Stomach (tissue), 8 donors: ENCODE measurements at regions not wholly inside any gene's neighbourhood (a gene's known extent, or its start where the extent isn't known, plus 50 kb on each side); places are given as distances from the start of the nearest gene placed in this dataset.

ENCODE experiments used
- DNase-seq, 2 donors: peaks; one replicate each; pipeline versions ENCODE4 v3.0.0 to v3.0.0-alpha.2; 2013 to 2019
- H3K27ac ChIP-seq, 5 donors: fragments of 200-600 bp in 4 of 5; sonication (generic) in 4 of 5; one replicate each; pipeline ENCODE4 v1.5.1; 2013 to 2019; ENCODE audit warnings: mild to moderate bottlenecking in 1 of 5, moderate library complexity in 1 of 5
- H3K27me3 ChIP-seq, 3 donors: fragments of 200-600 bp; sonication (generic); one replicate each; pipeline ENCODE4 v1.5.1; 2017 to 2019; ENCODE audit warnings: mixed run types in 1 of 3
- H3K36me3 ChIP-seq, 4 donors: fragments of 200-600 bp; sonication (generic); 1 replicate in 3 of 4; 2 replicates in 1 of 4; pipeline ENCODE4 v1.5.1; 2016 to 2019
- H3K4me1 ChIP-seq, 4 donors: fragments of 200-600 bp; sonication (generic); one replicate each; pipeline ENCODE4 v1.5.1; 2016 to 2019
- H3K4me3 ChIP-seq, 4 donors: fragments of 200-600 bp; sonication (generic) in 3 of 4; one replicate each; pipeline ENCODE4 v1.5.1; 2016 to 2019; ENCODE audit warnings: mild to moderate bottlenecking in 1 of 4
- H3K9me3 ChIP-seq, 4 donors: fragments of 200-600 bp; sonication (generic); one replicate each; pipeline ENCODE4 v1.5.1; 2016 to 2019
- EP300 ChIP-seq: sonication (generic); formaldehyde crosslinking; IDR thresholded peaks from one replicate; pipeline ENCODE4 v1.6.1; 2017; ENCODE audit warnings: antibody characterized with exemption
- POLR2A ChIP-seq, 4 donors: fragments of 450-650 bp; IDR thresholded peaks; one replicate each; pipeline ENCODE4 v1.6.1; 2016; ENCODE audit warnings: antibody characterized with exemption in 4 of 4, control low read depth in 2 of 4, mild to moderate bottlenecking in 1 of 4, moderate library complexity in 1 of 4
- POLR2AphosphoS5 ChIP-seq, 3 donors: sonication (generic); formaldehyde crosslinking; IDR thresholded peaks; one replicate each; pipeline ENCODE4 v1.6.1; 2016; ENCODE audit warnings: antibody characterized with exemption in 3 of 3
- WGBS, 5 donors: extraction: QIAGEN DNeasy Blood & Tissue Kit in 3 of 5; methylation state at CpG; one replicate each; pipeline versions ENCODE4 v1.1.5 to v1.1.7; 2013 to 2018; 5-methylcytosine and 5-hydroxymethylcytosine counted together
- intact Hi-C: fragments of 100-400 bp; cut with DNase I; formaldehyde crosslinking; loops from one replicate; pipeline ENCODE4 v1.15.1; 2023; ENCODE audit warnings: low total_unique reads
- TF ChIP-seq, protein P1 (sequence below), 7 experiments: fragments of 450-650 bp in 4 of 7; fragments of 200-600 bp in 3 of 7; sonication (generic) in 3 of 7; IDR thresholded peaks; one replicate each; pipeline ENCODE4 v1.5.1; 2016 to 2019; ENCODE audit warnings: antibody characterized with exemption in 7 of 7, control low read depth in 2 of 7, mild to moderate bottlenecking in 1 of 7
- donor health status: healthy with polysubstance abuse.
- donor health status: Bipolar disorder and iron deficiency.
- donor health status: healthy.

DNA sequence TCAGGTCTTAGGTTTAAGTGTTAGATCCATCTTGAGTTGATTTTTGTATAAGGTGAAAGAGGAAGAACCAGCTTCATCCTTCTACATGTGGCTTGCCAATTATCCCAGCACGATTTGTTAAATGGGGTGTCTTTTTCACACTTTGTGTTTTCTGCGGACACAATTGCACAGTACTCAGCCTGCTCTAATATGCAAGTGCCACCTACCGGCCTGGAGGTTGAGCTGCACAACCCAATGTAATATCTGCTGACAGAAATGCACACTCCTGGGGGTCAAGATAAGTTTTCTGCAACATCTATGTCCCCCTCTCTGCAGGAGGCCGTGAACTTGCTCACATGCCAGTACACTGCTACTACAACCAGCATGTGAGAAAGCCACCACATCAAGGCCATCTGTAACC is 791.9 kb upstream of the ROBO1 start:
- TF ChIP-seq POLR2AphosphoS5 (IDR thresholded peaks at IDR 0.05) (no peak), EP300 (no peak), POLR2A (IDR thresholded peaks at IDR 0.05) (no peak)
- TF ChIP-seq, protein P1, sequence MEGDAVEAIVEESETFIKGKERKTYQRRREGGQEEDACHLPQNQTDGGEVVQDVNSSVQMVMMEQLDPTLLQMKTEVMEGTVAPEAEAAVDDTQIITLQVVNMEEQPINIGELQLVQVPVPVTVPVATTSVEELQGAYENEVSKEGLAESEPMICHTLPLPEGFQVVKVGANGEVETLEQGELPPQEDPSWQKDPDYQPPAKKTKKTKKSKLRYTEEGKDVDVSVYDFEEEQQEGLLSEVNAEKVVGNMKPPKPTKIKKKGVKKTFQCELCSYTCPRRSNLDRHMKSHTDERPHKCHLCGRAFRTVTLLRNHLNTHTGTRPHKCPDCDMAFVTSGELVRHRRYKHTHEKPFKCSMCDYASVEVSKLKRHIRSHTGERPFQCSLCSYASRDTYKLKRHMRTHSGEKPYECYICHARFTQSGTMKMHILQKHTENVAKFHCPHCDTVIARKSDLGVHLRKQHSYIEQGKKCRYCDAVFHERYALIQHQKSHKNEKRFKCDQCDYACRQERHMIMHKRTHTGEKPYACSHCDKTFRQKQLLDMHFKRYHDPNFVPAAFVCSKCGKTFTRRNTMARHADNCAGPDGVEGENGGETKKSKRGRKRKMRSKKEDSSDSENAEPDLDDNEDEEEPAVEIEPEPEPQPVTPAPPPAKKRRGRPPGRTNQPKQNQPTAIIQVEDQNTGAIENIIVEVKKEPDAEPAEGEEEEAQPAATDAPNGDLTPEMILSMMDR (IDR thresholded peaks at IDR 0.05) = no peak
- no peaks in the 10 kb centered on the region for H3K36me3 ChIP-seq
- 73 to 87% (median 79%) methylated on average over 4 of the region's 4 CpGs for WGBS, 5 donors
- intact Hi-C loops = no loop called here
- no peak overlapping the region for H3K4me3 ChIP-seq
- DNase-seq = no peak
- H3K4me1 ChIP-seq = no peaks in the 10 kb centered on the region
- H3K27me3 ChIP-seq = no peaks in the 10 kb centered on the region
- no peak overlapping the region for H3K27ac ChIP-seq
- H3K9me3 ChIP-seq = peaks cover 0 to 4% (median 0%) of the 10 kb centered on the region in 4 donors

DNA sequence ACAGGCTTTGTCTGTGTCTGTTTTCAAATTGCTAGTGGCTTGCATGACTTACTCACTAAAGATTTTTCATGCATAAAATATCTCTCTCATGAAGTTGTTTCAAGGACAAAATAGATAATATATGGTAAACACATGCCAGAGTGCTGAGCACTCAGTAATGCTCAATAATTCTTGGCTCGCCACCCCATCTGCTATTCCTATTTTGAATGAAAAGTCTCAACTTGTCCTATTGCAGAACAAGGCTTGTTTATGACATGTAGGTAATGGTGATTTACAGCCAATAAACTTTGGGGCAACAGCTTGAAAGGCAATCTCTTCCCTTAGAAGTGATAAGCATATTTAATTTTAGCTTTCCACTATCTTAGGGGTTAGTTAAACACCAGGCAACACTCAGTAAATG is 789.0 kb upstream of the ROBO1 start:
- WGBS, 5 donors = 56 to 73% (median 70%) methylated on average over 1 of the region's 1 CpG
- Histone ChIP-seq H3K4me1 (no peaks in the 10 kb centered on the region), H3K9me3 (peaks cover 0 to 4% (median 0%) of the 10 kb centered on the region in 4 donors), H3K36me3 (no peaks in the 10 kb centered on the region), H3K4me3 (no peak overlapping the region), H3K27ac (no peak overlapping the region), H3K27me3 (no peaks in the 10 kb centered on the region)
- intact Hi-C loops = no loop called here
- TF ChIP-seq POLR2A (IDR thresholded peaks at IDR 0.05) (no peak), POLR2AphosphoS5 (IDR thresholded peaks at IDR 0.05) (no peak), EP300 (no peak)
- TF ChIP-seq, protein P1 (IDR thresholded peaks at IDR 0.05) = no peak
- peak in 1 of 2 donors; percentile 2 for DNase-seq

DNA sequence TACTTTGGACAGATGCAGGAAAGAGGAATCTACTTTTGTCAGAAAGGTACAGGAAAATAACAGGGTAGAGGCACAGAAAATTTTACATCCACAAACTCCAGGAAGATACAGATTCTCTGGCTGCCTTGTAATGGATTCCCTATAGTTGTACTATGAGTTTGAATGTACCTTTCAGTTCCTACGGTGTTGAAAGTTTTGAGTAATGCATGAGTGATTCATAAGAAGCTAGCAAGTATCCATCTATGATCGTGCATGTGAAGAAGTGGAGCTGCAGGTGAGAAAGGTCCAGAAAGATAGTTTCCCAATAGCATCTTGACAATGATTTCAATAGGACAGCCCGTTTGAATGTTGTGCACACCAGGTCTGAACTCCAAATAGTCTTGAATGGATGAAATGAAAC is 786.5 kb upstream of the ROBO1 start:
- no peak for TF ChIP-seq EP300
- H3K4me3 ChIP-seq = no peak overlapping the region
- intact Hi-C loops = no loop called here

DNA sequence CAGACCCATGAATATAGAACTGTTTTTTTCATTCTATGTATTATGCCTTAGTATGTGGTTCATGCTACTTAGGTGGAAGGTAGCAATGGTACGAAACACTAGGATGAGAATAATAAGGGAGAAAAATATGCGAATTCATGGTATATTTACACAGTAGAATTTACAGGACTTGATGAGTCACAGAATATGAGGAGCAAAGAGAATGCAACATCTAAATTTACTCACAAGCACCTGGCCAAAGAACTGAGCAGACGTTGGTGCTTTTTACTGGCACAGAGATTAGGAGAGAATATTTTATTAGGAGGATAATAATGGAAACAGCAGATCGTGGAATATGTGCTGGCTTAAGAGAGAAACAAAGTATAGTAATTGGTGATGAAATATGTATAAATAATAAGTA is 785.4 kb upstream of the ROBO1 start:
- Histone ChIP-seq H3K27me3 (no peaks in the 10 kb centered on the region), H3K9me3 (no peaks in the 10 kb centered on the region), H3K4me3 (no peak overlapping the region), H3K36me3 (no peaks in the 10 kb centered on the region), H3K4me1 (no peaks in the 10 kb centered on the region), H3K27ac (no peak overlapping the region)
- TF ChIP-seq, protein P1 (IDR thresholded peaks at IDR 0.05) = no peak
- TF ChIP-seq POLR2A (IDR thresholded peaks at IDR 0.05) = no peak
- no peak for TF ChIP-seq EP300
- TF ChIP-seq POLR2AphosphoS5 (IDR thresholded peaks at IDR 0.05) = no peak
- intact Hi-C loops = no loop called here
- WGBS, 5 donors = 75 to 84% (median 83%) methylated on average over 4 of the region's 4 CpGs
- DNase-seq = no peak

More for the DNA sequence above, 786.5 kb upstream of the ROBO1 start:
- no peak for DNase-seq
- Histone ChIP-seq H3K27me3 (no peaks in the 10 kb centered on the region), H3K27ac (no peak overlapping the region), H3K4me1 (no peaks in the 10 kb centered on the region), H3K36me3 (no peaks in the 10 kb centered on the region), H3K9me3 (no peaks in the 10 kb centered on the region)
- WGBS, 5 donors = 71 to 86% (median 79%) methylated on average over 3 of the region's 3 CpGs

DNA sequence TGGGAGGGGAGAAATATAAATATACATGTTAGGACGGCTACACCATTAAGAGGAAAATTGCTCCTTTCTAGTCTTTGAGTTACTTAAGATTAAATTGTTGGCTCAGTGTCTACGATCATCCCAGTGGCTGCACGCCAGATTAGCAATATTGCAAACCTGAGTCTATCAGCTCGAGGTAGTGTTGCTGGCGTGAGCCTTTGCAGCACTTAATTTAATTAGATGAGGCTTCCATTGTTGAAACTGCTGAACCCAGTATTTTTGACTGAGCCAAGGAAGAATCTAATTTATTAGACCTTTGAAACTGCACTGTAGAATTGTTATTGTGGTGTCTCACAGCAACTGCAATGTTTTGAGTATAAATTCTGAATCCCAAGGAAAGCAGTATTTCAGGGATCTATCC is 782.4 kb upstream of the ROBO1 start:
- Histone ChIP-seq H3K36me3 (no peaks in the 10 kb centered on the region), H3K4me1 (no peaks in the 10 kb centered on the region), H3K4me3 (no peak overlapping the region), H3K9me3 (no peaks in the 10 kb centered on the region), H3K27ac (no peak overlapping the region), H3K27me3 (no peaks in the 10 kb centered on the region)
- TF ChIP-seq POLR2AphosphoS5 (IDR thresholded peaks at IDR 0.05) = no peak
- TF ChIP-seq POLR2A (IDR thresholded peaks at IDR 0.05) = no peak
- TF ChIP-seq, protein P1 (IDR thresholded peaks at IDR 0.05) = no peak
- no peak for TF ChIP-seq EP300
- 40 to 55% (median 51%) methylated on average over 5 of the region's 5 CpGs for WGBS, 5 donors
- DNase-seq = peak in 1 of 2 donors; percentile 60
- intact Hi-C loops = no loop called here
